OCI-LY7 (cell line): ENCODE measurements at regions not wholly inside any gene's neighbourhood (a gene's known extent, or its start where the extent isn't known, plus 50 kb on each side); places are given as distances from the start of the nearest gene placed in this dataset.

Experiments
- CTCF ChIP-seq: fragments of 200-600 bp; sonication (generic); conservative IDR thresholded peaks from 2 replicates; pipeline ENCODE4 v1.5.1; 2014; ENCODE audit warnings: mild to moderate bottlenecking, antibody characterized with exemption, low read length, moderate library complexity, mixed read lengths
- EZH2phosphoT487 ChIP-seq: fragments of 200-600 bp; sonication (generic); IDR thresholded peaks from 2 replicates; pipeline ENCODE4 v1.6.1; 2018; ENCODE audit warnings: low read depth, borderline replicate concordance, mild to moderate bottlenecking, mixed run types, antibody characterized with exemption, low read length, moderate library complexity, mixed read lengths

- TF ChIP-seq CTCF, result no peak
- TF ChIP-seq EZH2phosphoT487, result no peak
Observed at GRCh38 chr1:29708381-29708780, 472.1 kb downstream of the PTPRU start.
